Heart left ventricle (tissue), 16 donors: ENCODE measurements at regions not wholly inside any gene's neighbourhood (a gene's known extent, or its start where the extent isn't known, plus 50 kb on each side); places are given as distances from the start of the nearest gene placed in this dataset.

Experiments used
- ATAC-seq, 4 donors: fragments of 200-7000 bp; cut with Tn5 transposase; one replicate each; pipeline ENCODE4 v1.9.1; 2020 to 2022; ENCODE audit warnings: moderate library complexity in 4 of 4, mild to moderate bottlenecking in 3 of 4, moderate number of reproducible peaks in 1 of 4
- DNase-seq, 5 donors: peaks; one replicate each; pipeline ENCODE4 v3.0.0-alpha.2; 2020
- H3K27ac ChIP-seq, 12 donors: fragments of 200-600 bp; sonication (generic) in 4 of 12; one replicate each; pipeline versions ENCODE4 v1.5.0 to v1.8.0; 2016 to 2022; ENCODE audit warnings: mild to moderate bottlenecking in 2 of 12
- H3K27me3 ChIP-seq, 9 donors: fragments of 200-600 bp; sonication (generic) in 2 of 9; one replicate each; pipeline versions ENCODE4 v1.5.1 to v1.8.0; 2016 to 2022; ENCODE audit warnings: mild to moderate bottlenecking in 3 of 9
- H3K36me3 ChIP-seq, 9 donors: fragments of 200-600 bp; sonication (generic) in 2 of 9; one replicate each; pipeline versions ENCODE4 v1.5.0 to v1.8.0; 2018 to 2022; ENCODE audit warnings: mild to moderate bottlenecking in 2 of 9
- H3K4me1 ChIP-seq, 12 donors: fragments of 200-600 bp; sonication (generic) in 4 of 12; one replicate each; pipeline versions ENCODE4 v1.5.0 to v1.8.0; 2016 to 2022; ENCODE audit warnings: mild to moderate bottlenecking in 3 of 12
- H3K4me3 ChIP-seq, 12 donors: fragments of 200-600 bp; sonication (generic) in 4 of 12; one replicate each; pipeline versions ENCODE4 v1.5.0 to v1.8.0; 2017 to 2022; ENCODE audit warnings: mild to moderate bottlenecking in 9 of 12, moderate library complexity in 4 of 12
- H3K9me3 ChIP-seq, 12 donors: fragments of 200-600 bp; sonication (generic) in 4 of 12; one replicate each; pipeline versions ENCODE4 v1.5.0 to v1.8.0; 2016 to 2022; ENCODE audit warnings: mild to moderate bottlenecking in 1 of 12
- POLR2A ChIP-seq, 2 donors: fragments of 450-650 bp; IDR thresholded peaks; one replicate each; pipeline ENCODE4 v1.6.1; 2017; ENCODE audit warnings: antibody characterized with exemption in 2 of 2, mild to moderate bottlenecking in 2 of 2, moderate library complexity in 2 of 2
- WGBS, 4 donors: extraction: QIAGEN DNeasy Blood & Tissue Kit in 2 of 4; methylation state at CpG; one replicate each; pipeline versions ENCODE4 v1.1.5 to v1.1.7; 2013 to 2018; 5-methylcytosine and 5-hydroxymethylcytosine counted together
- intact Hi-C, 10 donors: fragments of 100-400 bp; cut with DNase I; formaldehyde crosslinking; loops; one replicate each; pipeline versions ENCODE4 v1.11.1 to v1.14.2; 2022
- TF ChIP-seq, protein P1 (sequence below), 12 donors: fragments of 200-600 bp; sonication (generic) in 4 of 12; IDR thresholded peaks; one replicate each; pipeline versions ENCODE4 v1.5.0 to v1.8.0; 2018 to 2022; ENCODE audit warnings: antibody characterized with exemption in 12 of 12, mild to moderate bottlenecking in 5 of 12
- donor health status: ischemic (EF 13 %, LVEDD 7.1; RV severe dilation, severe dysfunction).
- donor health status: healthy with polysubstance abuse.
- donor health status: DM: no; HTN: yes; CAD: no.
- donor health status: DM: no; HTN: no; CAD: no.
- donor health status: ischemic (EF 25% LVEDD 6.9; RV normal size, moderate dysfunction).
- donor health status: ischemic (EF 25% LVEDD 5.7; RV mildly dilated, moderate dysfunction).
- donor health status: healthy.
- donor health status: DM: yes; HTN: yes; CAD: no.
- donor health status: ischemic (EF 35%, LVEDD 5.7; RV mildly dilated, moderate dysfunction).
- donor health status: nonischemic (EF 11% LVEDD 7.7; RV severe dilation, severe dysfunction).
- donor health status: DM: yes; HTN: yes; CAD: no.
- donor health status: PGD.
- donor health status: ischemic (EF 29% LVEDD 5.4; RV normal size, mild dysfunction).
- donor health status: nonischemic (EF 23%, LVEDD 6.1; RV moderate dilation, normal function).

DNA sequence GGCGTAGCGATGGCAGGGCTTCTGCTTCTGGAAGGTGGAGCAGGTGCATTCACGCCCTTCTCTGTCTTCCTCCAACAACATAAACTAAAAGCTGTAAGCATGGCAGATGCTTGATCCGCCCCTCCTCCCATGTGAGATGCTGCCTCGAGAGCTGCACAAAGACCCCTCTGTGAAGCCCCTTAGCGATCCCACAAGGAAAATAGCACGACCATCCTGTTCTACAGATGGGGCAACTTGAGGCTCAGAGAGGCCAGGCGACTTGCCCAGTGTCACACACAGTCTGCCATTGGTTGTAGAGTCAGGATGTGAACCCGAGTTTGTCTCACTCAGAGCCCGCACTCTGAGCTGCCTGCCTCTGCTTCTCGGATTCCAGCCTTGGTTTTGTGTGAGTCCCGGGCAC lies 144.4 kb downstream of the SCARB1 start:
- TF ChIP-seq POLR2A (IDR thresholded peaks at IDR 0.05): no peak
- TF ChIP-seq, protein P1, sequence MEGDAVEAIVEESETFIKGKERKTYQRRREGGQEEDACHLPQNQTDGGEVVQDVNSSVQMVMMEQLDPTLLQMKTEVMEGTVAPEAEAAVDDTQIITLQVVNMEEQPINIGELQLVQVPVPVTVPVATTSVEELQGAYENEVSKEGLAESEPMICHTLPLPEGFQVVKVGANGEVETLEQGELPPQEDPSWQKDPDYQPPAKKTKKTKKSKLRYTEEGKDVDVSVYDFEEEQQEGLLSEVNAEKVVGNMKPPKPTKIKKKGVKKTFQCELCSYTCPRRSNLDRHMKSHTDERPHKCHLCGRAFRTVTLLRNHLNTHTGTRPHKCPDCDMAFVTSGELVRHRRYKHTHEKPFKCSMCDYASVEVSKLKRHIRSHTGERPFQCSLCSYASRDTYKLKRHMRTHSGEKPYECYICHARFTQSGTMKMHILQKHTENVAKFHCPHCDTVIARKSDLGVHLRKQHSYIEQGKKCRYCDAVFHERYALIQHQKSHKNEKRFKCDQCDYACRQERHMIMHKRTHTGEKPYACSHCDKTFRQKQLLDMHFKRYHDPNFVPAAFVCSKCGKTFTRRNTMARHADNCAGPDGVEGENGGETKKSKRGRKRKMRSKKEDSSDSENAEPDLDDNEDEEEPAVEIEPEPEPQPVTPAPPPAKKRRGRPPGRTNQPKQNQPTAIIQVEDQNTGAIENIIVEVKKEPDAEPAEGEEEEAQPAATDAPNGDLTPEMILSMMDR (IDR thresholded peaks at IDR 0.05): no peak
- Histone ChIP-seq H3K36me3 (no peaks in the 10 kb centered on the region), H3K9me3 (no peaks in the 10 kb centered on the region), H3K4me3 (no peak overlapping the region), H3K27ac (peak overlapping the region in 1 of 12 donors; percentile 79), H3K4me1 (peaks cover 0 to 71% (median 13%) of the 10 kb centered on the region in 12 donors), H3K27me3 (no peaks in the 10 kb centered on the region)
- DNase-seq (peak in 1 of 5 donors; percentile 15), ATAC-seq (no peak)
- 88 to 96% (median 93%) methylated on average over 12 of the region's 12 CpGs for WGBS, 4 donors
- intact Hi-C loops: no loop called here

GRCh38 chr12:124718458-124718857 lies 145.2 kb downstream of the SCARB1 start:
- ATAC-seq: no peak
- Histone ChIP-seq H3K36me3 (no peaks in the 10 kb centered on the region), H3K4me1 (peaks cover 0 to 72% (median 16%) of the 10 kb centered on the region in 12 donors)

DNA sequence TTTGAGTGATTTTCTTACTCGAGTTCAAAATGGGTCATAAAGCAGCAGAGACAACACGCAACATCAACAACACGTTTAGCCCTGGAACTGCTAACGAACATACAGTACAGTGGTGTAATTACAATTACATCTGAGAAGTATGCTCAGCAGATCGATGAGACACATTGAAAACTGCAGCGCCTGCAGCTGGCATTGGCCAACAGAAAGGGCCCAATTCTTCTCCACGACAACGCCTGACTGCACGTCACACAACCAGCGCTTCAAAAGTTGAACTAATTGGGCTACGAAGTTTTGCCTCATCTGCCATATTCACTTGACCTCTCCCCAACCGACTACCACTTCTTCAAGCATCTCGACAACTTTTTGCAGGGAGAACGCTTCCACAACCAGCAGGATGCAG lies 145.6 kb downstream of the SCARB1 start:
- no peak overlapping the region for H3K27ac ChIP-seq
- DNase-seq (no peak), ATAC-seq (no peak)
- no peaks in the 10 kb centered on the region for H3K27me3 ChIP-seq
- intact Hi-C loops: no loop called here
- WGBS, 4 donors: 94 to 95% (median 95%) methylated on average over 14 of the region's 14 CpGs
- peaks cover 0 to 76% (median 20%) of the 10 kb centered on the region in 12 donors for H3K4me1 ChIP-seq
- no peaks in the 10 kb centered on the region for H3K36me3 ChIP-seq
- no peak overlapping the region for H3K4me3 ChIP-seq
- no peaks in the 10 kb centered on the region for H3K9me3 ChIP-seq
- TF ChIP-seq, protein P1 (IDR thresholded peaks at IDR 0.05): no peak
- no peak for TF ChIP-seq POLR2A (IDR thresholded peaks at IDR 0.05)

More at GRCh38 chr12:124718458-124718857, 145.2 kb downstream of the SCARB1 start:
- DNase-seq: no peak
- H3K27me3 ChIP-seq: no peaks in the 10 kb centered on the region
- TF ChIP-seq, protein P1 (IDR thresholded peaks at IDR 0.05): no peak
- TF ChIP-seq POLR2A (IDR thresholded peaks at IDR 0.05): no peak
- H3K4me3 ChIP-seq: no peak overlapping the region
- intact Hi-C loops: no loop called here
- no peak overlapping the region for H3K27ac ChIP-seq
- no peaks in the 10 kb centered on the region for H3K9me3 ChIP-seq
- WGBS, 4 donors: 92 to 94% (median 93%) methylated on average over 8 of the region's 8 CpGs

DNA sequence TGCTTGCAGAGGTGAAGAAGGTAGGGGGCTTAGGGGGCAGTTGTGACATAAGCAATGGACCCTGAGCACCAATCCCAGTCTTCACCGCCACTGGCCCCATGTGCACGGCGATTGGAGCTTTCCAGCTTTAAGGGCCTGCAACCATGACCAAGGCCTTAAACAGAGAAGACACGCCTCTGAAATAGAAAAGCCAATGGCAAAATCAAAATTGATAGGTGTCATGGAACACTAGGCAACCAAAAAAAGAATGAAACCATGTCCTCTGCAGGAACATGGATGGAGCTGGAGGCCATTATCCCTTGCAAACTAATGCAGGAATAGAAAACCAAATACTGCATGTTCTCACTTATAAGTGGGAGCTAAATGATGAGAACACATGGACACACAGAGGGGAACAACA lies 146.3 kb downstream of the SCARB1 start:
- intact Hi-C loops: no loop called here
- no peak for DNase-seq
- TF ChIP-seq POLR2A (IDR thresholded peaks at IDR 0.05): no peak
- TF ChIP-seq, protein P1 (IDR thresholded peaks at IDR 0.05): no peak
- Histone ChIP-seq H3K4me3 (no peak overlapping the region), H3K9me3 (no peaks in the 10 kb centered on the region), H3K36me3 (no peaks in the 10 kb centered on the region), H3K4me1 (peaks cover 0 to 81% (median 20%) of the 10 kb centered on the region in 12 donors), H3K27me3 (no peaks in the 10 kb centered on the region), H3K27ac (no peak overlapping the region)
- no peak for ATAC-seq
- 97 to 99% (median 98%) methylated on average over 4 of the region's 4 CpGs for WGBS, 4 donors
